Large intestine (tissue), 3 donors: ENCODE measurements at regions not wholly inside any gene's neighbourhood (a gene's known extent, or its start where the extent isn't known, plus 50 kb on each side); places are given as distances from the start of the nearest gene placed in this dataset.

Experiments
- DNase-seq, 2 donors: peaks; one replicate each; pipeline versions ENCODE4 v3.0.0 to v3.0.0-alpha.2; 2013
- H3K27ac ChIP-seq: one replicate; pipeline ENCODE4 v1.5.1; 2013; ENCODE audit warnings: low read length
- H3K27me3 ChIP-seq: 2 replicates; pipeline ENCODE4 v1.6.1; 2013; ENCODE audit warnings: low read length; ENCODE audit not compliant: control insufficient read depth, insufficient read depth
- H3K36me3 ChIP-seq: 2 replicates; pipeline ENCODE4 v1.6.1; 2013; ENCODE audit warnings: low read length; ENCODE audit not compliant: control insufficient read depth, insufficient read depth
- H3K4me1 ChIP-seq: one replicate; pipeline ENCODE4 v1.6.1; 2013; ENCODE audit warnings: low read length; ENCODE audit not compliant: control insufficient read depth, insufficient read depth
- H3K4me3 ChIP-seq: one replicate; pipeline ENCODE4 v1.5.1; 2013; ENCODE audit warnings: low read length
- H3K9me3 ChIP-seq: one replicate; pipeline ENCODE4 v1.6.1; 2013; ENCODE audit warnings: mild to moderate bottlenecking, low read depth, low read length, moderate library complexity; ENCODE audit not compliant: control insufficient read depth
- WGBS: methylation state at CpG from one replicate; pipeline ENCODE4 v1.1.5; 2013; ENCODE audit warnings: low lambda C conversion rate; ENCODE audit not compliant: insufficient coverage; 5-methylcytosine and 5-hydroxymethylcytosine counted together

DNA sequence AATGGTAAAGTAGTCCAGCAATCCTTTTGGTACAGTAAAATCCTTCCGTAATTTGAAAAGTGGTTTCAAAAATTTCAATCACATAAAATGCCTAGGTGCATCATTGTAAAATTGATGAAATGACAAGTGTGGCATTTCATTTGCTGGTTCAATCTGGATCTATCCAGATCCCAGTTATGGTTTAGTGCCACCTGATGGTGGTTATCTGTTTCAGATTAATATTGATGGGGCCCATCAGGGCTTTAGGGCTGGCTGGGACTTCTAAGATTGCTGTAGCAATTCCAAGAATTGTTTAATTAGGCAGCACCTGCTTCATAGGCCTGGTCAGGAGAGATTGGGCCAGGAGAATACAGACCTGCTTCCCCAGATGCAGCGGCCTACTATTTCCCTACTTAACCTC, 55.5 kb upstream of the PIK3C3 start:
- H3K27me3 ChIP-seq = no peaks in the 10 kb centered on the region
- H3K4me1 ChIP-seq = no peaks in the 10 kb centered on the region
- no peaks in the 10 kb centered on the region for H3K36me3 ChIP-seq
- no peak for DNase-seq
- 100% methylated on average over 2 of the region's 2 CpGs for WGBS
- H3K4me3 ChIP-seq = no peak overlapping the region
- H3K27ac ChIP-seq = no peak overlapping the region
- peaks cover 2% of the 10 kb centered on the region for H3K9me3 ChIP-seq

DNA sequence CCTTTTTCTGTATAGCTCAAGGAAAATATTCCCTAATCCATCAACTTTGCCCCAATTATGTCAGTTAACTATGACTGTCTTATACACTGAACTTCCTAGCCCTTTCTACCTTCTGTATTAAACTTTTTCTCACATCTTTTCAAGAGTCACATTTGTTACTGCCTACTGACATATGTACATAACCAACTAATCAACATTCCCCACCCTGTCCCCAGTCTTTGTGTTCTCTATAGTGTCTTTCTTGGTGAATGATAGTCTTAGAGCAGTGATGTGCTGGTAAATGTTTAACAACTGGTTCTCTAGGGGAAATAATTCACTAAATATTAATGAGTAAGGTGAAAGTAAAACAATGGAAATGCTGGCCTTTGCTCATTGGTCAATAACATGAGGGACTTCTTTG, 61.6 kb upstream of the PIK3C3 start:
- Histone ChIP-seq H3K27me3 (no peaks in the 10 kb centered on the region), H3K4me1 (no peaks in the 10 kb centered on the region)
- DNase-seq = no peak

DNA sequence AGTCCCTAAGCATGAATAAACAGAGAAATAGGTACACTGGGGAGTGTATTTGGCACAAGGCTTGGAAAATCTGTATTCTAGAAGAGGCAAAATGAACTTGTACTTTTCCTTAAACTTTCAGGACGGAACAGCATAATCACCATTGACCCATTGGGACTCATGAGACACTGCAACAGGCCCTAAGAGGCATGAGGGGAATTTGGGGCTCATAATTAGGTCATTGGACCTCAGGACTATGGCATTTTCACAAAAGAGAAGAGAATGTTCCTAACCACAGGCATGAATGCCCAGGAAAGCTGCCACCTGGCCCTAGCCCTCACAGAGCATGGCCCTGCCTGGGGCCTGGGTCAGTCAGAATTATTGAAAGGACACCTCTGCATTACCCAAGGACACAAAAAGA, 67.9 kb upstream of the PIK3C3 start:
- no peak overlapping the region for H3K27ac ChIP-seq
- no peaks in the 10 kb centered on the region for H3K9me3 ChIP-seq
- H3K4me1 ChIP-seq = no peaks in the 10 kb centered on the region
- no peaks in the 10 kb centered on the region for H3K36me3 ChIP-seq
- DNase-seq = no peak
- no peaks in the 10 kb centered on the region for H3K27me3 ChIP-seq
- WGBS = no CpG with 5 or more reads among the region's 1 CpG
- H3K4me3 ChIP-seq = no peak overlapping the region

More for the DNA sequence above, 61.6 kb upstream of the PIK3C3 start:
- Histone ChIP-seq H3K27ac (no peak overlapping the region), H3K9me3 (peaks cover 2% of the 10 kb centered on the region), H3K36me3 (no peaks in the 10 kb centered on the region), H3K4me3 (no peak overlapping the region)

DNA sequence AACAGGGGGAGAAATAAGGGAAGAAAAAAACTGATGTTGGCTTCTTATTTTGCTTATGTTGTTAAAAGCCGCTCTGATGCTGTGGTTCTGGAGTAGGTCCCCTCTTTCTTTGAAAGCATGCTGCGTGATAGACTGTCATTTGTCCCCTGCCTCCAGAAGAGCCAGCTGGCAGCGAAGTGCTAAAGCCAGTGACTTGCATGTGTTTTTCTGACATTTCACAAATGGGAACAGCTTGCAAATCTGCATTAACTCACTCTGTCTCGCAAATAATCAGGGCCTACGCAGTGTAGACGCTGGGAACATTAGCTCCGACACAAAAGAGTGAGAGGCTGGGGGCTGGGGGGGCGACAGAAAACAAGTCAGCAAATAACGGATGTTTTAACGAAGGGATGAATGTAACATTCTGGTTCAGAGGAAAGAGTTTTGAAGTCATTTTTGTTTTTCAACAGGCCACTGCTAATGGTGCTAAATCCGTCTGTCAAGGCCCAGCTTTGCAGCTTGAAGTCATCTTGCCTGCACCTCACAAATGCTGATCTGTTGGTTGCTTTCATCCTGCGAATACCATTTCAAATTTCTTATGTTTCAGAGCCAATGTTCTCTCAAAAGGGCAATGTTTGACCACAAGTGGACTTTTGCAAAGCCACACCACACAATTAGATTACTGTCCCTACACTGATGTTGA, 68.8 kb upstream of the PIK3C3 start:
- H3K36me3 ChIP-seq = no peaks in the 10 kb centered on the region
- H3K4me3 ChIP-seq = no peak overlapping the region
- no peak for DNase-seq
- no peak overlapping the region for H3K27ac ChIP-seq
- no peaks in the 10 kb centered on the region for H3K9me3 ChIP-seq
- H3K4me1 ChIP-seq = no peaks in the 10 kb centered on the region
- 100% methylated on average over 1 of the region's 12 CpGs for WGBS
- no peaks in the 10 kb centered on the region for H3K27me3 ChIP-seq

DNA sequence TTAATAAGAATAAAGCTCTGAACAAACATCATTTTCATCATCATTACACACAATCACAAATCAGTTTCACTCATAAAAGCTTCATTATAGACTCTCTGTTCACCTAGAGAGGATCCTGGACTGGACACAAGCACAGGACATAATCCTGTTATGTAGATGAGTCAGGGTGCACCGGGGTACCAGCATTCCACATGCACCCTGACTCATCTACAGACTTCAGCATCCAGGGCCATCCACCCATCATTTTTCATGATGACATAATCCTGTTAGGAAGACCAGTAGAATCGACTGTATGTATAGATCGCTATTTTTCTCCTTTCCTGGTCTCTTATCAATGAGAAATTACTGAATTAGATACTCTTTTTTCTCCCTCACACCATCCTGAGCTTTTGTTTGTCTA, 73.7 kb upstream of the PIK3C3 start:
- no peaks in the 10 kb centered on the region for H3K4me1 ChIP-seq
- no CpG with 5 or more reads among the region's 3 CpGs for WGBS

DNA sequence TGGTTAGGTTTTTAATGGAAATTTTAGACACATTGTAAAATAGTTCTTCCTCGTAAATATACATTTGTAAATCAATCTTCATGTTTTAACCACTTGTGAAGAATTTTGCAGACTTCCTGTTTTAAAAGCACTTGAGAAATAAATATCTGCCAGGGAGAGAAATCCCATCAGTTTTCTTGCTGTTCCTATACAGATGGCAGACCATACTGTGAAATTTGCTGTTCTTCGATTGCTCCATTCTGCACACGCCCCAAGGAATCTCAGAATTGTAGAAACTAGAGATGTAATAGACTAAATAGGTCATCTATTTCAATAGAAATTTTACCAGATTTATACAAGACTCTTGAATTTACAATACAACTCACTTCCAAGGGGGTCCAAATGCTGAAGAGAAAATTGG, 75.8 kb upstream of the PIK3C3 start:
- no peak for DNase-seq
- H3K4me3 ChIP-seq = no peak overlapping the region
- no peaks in the 10 kb centered on the region for H3K27me3 ChIP-seq
- no peaks in the 10 kb centered on the region for H3K9me3 ChIP-seq
- no peak overlapping the region for H3K27ac ChIP-seq
- H3K4me1 ChIP-seq = no peaks in the 10 kb centered on the region
- 80% methylated on average over 1 of the region's 3 CpGs for WGBS
- no peaks in the 10 kb centered on the region for H3K36me3 ChIP-seq

More for the DNA sequence above, 73.7 kb upstream of the PIK3C3 start:
- no peak for DNase-seq
- Histone ChIP-seq H3K9me3 (no peaks in the 10 kb centered on the region), H3K4me3 (no peak overlapping the region), H3K36me3 (no peaks in the 10 kb centered on the region), H3K27me3 (no peaks in the 10 kb centered on the region), H3K27ac (no peak overlapping the region)

DNA sequence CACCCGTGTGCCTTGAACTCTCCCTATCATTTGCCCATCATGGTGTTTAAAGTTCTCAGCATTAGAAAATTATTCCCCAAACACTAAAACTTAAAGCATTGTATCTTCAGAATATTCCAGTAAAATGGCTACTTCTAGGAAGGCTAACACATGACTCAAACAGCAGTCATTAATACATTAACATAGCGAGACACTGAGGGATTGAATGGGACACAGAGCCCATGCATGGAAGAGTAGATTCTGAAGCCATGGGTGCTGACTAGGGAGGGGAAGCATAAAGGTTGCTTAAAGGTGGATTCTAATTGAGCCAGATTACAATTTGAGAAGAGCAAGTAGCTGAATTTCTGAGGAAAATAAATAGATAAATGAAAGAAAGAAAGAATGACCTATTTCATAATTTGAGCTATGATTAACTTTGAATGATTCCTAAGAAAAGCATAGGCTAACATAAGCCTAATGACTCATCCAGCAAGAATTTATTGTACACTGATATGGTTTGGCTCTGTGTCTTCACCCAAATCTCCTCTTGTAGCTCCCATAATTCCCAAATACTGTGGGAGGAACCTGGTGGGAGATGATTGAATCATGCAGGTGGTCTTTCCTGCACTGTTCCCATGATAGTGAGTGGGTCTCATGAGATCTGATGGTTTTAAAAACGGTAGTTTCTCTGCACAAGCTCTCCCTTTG, 79.8 kb upstream of the PIK3C3 start:
- DNase-seq = no peak
- WGBS = 100% methylated on average over 1 of the region's 3 CpGs
- no peak overlapping the region for H3K27ac ChIP-seq
- no peaks in the 10 kb centered on the region for H3K27me3 ChIP-seq
- no peaks in the 10 kb centered on the region for H3K9me3 ChIP-seq
- no peaks in the 10 kb centered on the region for H3K36me3 ChIP-seq
- H3K4me3 ChIP-seq = no peak overlapping the region
- no peaks in the 10 kb centered on the region for H3K4me1 ChIP-seq

DNA sequence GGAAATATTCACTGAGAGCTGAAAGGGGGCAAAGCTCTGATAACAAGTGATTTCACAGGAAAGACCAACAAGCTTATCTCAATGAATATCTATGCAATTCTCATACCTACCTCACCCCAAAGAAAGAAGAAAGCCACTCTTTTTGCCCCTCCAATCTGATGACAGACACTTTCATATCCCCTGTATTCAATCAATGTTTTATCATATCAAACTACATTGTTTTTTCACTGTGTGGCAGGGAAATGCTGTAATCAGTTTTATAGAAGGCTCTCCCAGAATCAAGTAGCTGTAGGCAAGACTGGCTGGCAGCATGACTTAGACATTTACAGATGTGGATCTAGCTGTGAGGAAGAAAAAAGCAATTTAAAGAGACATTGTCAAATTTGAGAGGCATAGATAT, 81.3 kb upstream of the PIK3C3 start:
- Histone ChIP-seq H3K9me3 (no peaks in the 10 kb centered on the region), H3K4me3 (no peak overlapping the region), H3K27ac (no peak overlapping the region), H3K4me1 (peaks cover 2% of the 10 kb centered on the region), H3K36me3 (no peaks in the 10 kb centered on the region), H3K27me3 (no peaks in the 10 kb centered on the region)
- no peak for DNase-seq

DNA sequence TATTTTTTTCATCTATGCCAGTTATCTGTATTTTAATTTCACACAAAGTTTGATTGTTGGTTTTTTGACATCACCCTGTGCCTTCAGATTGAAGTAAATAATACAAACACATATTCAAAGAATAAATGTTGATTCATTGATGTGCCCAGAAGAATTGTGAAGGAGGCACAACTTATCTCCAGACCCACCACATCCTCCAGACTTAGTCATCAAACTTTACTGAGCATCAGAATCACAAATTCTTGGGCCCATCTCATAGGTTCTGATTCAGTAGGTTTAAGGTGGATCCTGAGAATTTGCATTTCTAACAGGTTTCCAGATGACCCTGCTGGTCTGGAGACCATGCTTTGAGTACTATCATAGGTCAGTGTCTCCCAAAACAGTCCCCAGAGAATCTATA, 82.8 kb upstream of the PIK3C3 start:
- no peaks in the 10 kb centered on the region for H3K36me3 ChIP-seq
- no peaks in the 10 kb centered on the region for H3K27me3 ChIP-seq
- no peak overlapping the region for H3K4me3 ChIP-seq
- H3K9me3 ChIP-seq = no peaks in the 10 kb centered on the region
- H3K4me1 ChIP-seq = peaks cover 8% of the 10 kb centered on the region
- no peak for DNase-seq
- no peak overlapping the region for H3K27ac ChIP-seq

DNA sequence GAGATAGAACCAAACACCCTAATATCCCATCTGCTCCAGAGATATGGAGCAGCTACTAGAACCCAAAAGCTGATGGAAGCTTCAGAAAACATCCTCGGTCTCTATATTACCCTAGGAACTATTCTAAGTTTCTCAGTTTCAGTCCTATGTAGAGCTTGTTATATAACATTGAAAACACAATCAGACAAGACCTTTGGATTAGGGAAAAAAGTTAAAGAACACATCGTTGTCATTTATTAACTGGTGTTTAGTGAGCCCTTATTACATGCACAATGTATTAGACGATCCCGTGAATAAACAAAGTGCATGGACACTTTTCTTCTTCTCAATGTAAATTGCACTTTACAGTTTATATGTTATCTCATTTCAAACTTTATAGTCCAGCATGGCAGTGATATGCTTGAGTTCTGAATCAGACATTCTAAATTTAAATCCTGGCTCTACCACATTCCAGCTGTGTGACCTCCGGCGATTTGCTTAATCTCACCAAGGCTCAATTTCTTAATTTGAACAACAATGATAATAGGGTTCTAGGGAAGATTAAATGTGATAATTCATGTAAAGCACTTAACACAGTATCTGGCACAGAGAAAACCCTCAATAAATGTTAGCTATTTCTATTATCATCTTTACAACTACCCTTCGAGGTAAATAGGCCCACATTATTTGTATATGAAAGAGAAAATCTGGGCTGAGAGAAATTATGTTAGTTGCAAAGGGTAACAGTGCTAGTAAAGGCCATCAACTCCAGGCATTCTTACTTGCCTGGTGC, 83.6 kb upstream of the PIK3C3 start:
- peak; percentile 4 to 42 for DNase-seq
- Histone ChIP-seq H3K9me3 (no peaks in the 10 kb centered on the region), H3K4me1 (peaks cover 8% of the 10 kb centered on the region), H3K27ac (no peak overlapping the region), H3K4me3 (no peak overlapping the region), H3K36me3 (no peaks in the 10 kb centered on the region), H3K27me3 (no peaks in the 10 kb centered on the region)
- no CpG with 5 or more reads among the region's 7 CpGs for WGBS

DNA sequence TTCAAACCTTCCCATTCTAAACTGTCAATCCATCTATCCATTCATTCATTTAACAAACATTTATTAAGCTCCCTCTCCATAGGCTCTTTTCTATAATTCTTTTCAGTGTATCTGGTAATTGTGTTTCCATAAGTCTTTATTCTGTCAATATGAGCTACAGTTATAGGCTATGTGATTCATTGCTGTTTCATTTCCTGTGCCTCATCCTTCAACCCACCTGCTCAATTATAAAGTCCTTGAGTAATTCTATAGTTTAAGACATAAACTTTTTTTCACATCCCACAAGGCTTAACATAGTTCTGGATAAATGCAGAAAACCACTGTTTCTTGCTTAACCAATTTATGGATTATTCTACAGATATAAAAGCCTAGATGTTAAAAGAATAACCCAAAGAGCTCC, 84.2 kb upstream of the PIK3C3 start:
- no peaks in the 10 kb centered on the region for H3K27me3 ChIP-seq
- peaks cover 8% of the 10 kb centered on the region for H3K4me1 ChIP-seq
- no peaks in the 10 kb centered on the region for H3K9me3 ChIP-seq
- no peak overlapping the region for H3K27ac ChIP-seq
- DNase-seq = no peak
- H3K36me3 ChIP-seq = no peaks in the 10 kb centered on the region
- H3K4me3 ChIP-seq = no peak overlapping the region
